C4-2B (cell line): ENCODE measurements at regions not wholly inside any gene's neighbourhood (a gene's known extent, or its start where the extent isn't known, plus 50 kb on each side); places are given as distances from the start of the nearest gene placed in this dataset.
"Not testable (repeated sequence)": the region's sequence is repeated elsewhere in the genome, so short reads cannot be mapped to it uniquely, and the experiment has no call there.

Source experiments
- CTCF ChIP-seq: fragments of 450-650 bp; conservative IDR thresholded peaks from 2 replicates; pipeline ENCODE4 v1.5.1; 2017; ENCODE audit warnings: mild to moderate bottlenecking
- ZFX ChIP-seq: fragments of 450-650 bp; IDR thresholded peaks from 2 replicates; pipeline ENCODE4 v1.6.1; 2017

DNA sequence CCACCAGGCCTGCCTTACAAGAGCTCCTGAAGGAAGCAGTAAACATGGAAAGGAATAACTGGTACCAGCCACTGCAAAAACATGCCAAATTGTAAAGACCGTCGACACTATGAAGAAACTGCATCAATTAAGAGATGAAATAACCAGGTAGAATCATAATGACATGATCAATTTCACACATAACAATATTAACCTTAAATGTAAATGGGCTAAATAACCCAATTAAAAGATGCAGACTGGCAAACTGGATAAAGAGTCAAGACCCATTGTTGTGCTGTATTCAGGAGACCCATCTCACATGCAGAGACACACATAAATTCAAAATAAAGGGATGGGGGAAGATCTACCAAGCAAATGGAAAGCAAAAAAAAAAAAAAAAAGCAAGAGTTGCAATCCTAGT, 179.0 kb upstream of the ETV3 start:
- not testable (repeated sequence) for TF ChIP-seq CTCF, ZFX
